Lower lobe of right lung (tissue), 2 donors: ENCODE measurements at regions not wholly inside any gene's neighbourhood (a gene's known extent, or its start where the extent isn't known, plus 50 kb on each side); places are given as distances from the start of the nearest gene placed in this dataset.

Experiments used
- ATAC-seq, 2 donors: fragments of 200-7000 bp; cut with Tn5 transposase; one replicate each; pipeline ENCODE4 v1.9.1; 2020 to 2022; ENCODE audit warnings: mild to moderate bottlenecking in 2 of 2, moderate library complexity in 2 of 2
- DNase-seq: peaks from one replicate; pipeline ENCODE4 v3.0.0-alpha.2; 2020
- H3K27ac ChIP-seq: fragments of 200-600 bp; one replicate; pipeline ENCODE4 v1.8.0; 2022
- H3K27me3 ChIP-seq: fragments of 200-600 bp; one replicate; pipeline ENCODE4 v1.8.0; 2022; ENCODE audit warnings: low read depth
- H3K36me3 ChIP-seq: fragments of 200-600 bp; one replicate; pipeline ENCODE4 v1.8.0; 2022; ENCODE audit warnings: mild to moderate bottlenecking
- H3K4me1 ChIP-seq: fragments of 200-600 bp; one replicate; pipeline ENCODE4 v1.8.0; 2022
- H3K4me3 ChIP-seq: fragments of 200-600 bp; one replicate; pipeline ENCODE4 v1.8.0; 2022; ENCODE audit warnings: mild to moderate bottlenecking
- H3K9me3 ChIP-seq: fragments of 200-600 bp; one replicate; pipeline ENCODE4 v1.8.0; 2022
- intact Hi-C: fragments of 100-400 bp; cut with DNase I; formaldehyde crosslinking; loops from one replicate; pipeline ENCODE4 v1.11.0; 2022
- TF ChIP-seq, protein P1 (sequence below): fragments of 200-600 bp; IDR thresholded peaks from one replicate; pipeline ENCODE4 v1.8.0; 2022; ENCODE audit warnings: antibody characterized with exemption, mild to moderate bottlenecking
- donor health status: DM: no; HTN: yes; CAD: no; lungs with severe emphysema.

- Histone ChIP-seq H3K9me3 (no peaks in the 10 kb centered on the region), H3K27ac (no peak overlapping the region), H3K4me1 (no peaks in the 10 kb centered on the region), H3K36me3 (no peaks in the 10 kb centered on the region), H3K4me3 (no peak overlapping the region), H3K27me3 (no peaks in the 10 kb centered on the region)
- DNase-seq (no peak), ATAC-seq (peak in 1 of 2 donors; percentile 15)
- intact Hi-C loops: no loop called here
- TF ChIP-seq, protein P1, sequence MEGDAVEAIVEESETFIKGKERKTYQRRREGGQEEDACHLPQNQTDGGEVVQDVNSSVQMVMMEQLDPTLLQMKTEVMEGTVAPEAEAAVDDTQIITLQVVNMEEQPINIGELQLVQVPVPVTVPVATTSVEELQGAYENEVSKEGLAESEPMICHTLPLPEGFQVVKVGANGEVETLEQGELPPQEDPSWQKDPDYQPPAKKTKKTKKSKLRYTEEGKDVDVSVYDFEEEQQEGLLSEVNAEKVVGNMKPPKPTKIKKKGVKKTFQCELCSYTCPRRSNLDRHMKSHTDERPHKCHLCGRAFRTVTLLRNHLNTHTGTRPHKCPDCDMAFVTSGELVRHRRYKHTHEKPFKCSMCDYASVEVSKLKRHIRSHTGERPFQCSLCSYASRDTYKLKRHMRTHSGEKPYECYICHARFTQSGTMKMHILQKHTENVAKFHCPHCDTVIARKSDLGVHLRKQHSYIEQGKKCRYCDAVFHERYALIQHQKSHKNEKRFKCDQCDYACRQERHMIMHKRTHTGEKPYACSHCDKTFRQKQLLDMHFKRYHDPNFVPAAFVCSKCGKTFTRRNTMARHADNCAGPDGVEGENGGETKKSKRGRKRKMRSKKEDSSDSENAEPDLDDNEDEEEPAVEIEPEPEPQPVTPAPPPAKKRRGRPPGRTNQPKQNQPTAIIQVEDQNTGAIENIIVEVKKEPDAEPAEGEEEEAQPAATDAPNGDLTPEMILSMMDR: no peak
Measured at GRCh38 chr6:48979085-48979484, 484.0 kb downstream of the MMUT start.

GRCh38 chr6:48978016-48978415 lies 485.0 kb downstream of the MMUT start:
- intact Hi-C loops: no loop called here
- Histone ChIP-seq H3K27ac (no peak overlapping the region), H3K36me3 (no peaks in the 10 kb centered on the region), H3K9me3 (no peaks in the 10 kb centered on the region), H3K4me3 (no peak overlapping the region), H3K27me3 (no peaks in the 10 kb centered on the region), H3K4me1 (no peaks in the 10 kb centered on the region)
- TF ChIP-seq, protein P1: no peak
- DNase-seq (no peak), ATAC-seq (no peak)

GRCh38 chr6:48977573-48977972 lies 485.5 kb downstream of the MMUT start:
- Histone ChIP-seq H3K9me3 (no peaks in the 10 kb centered on the region), H3K36me3 (no peaks in the 10 kb centered on the region), H3K4me3 (no peak overlapping the region), H3K27ac (no peak overlapping the region), H3K27me3 (no peaks in the 10 kb centered on the region), H3K4me1 (no peaks in the 10 kb centered on the region)
- ATAC-seq (no peak), DNase-seq (no peak)
- TF ChIP-seq, protein P1: no peak
- intact Hi-C loops: no loop called here

GRCh38 chr6:48973491-48973890 lies 489.6 kb downstream of the MMUT start:
- Histone ChIP-seq H3K27ac (no peak overlapping the region), H3K9me3 (no peaks in the 10 kb centered on the region), H3K27me3 (no peaks in the 10 kb centered on the region), H3K36me3 (no peaks in the 10 kb centered on the region), H3K4me1 (no peaks in the 10 kb centered on the region), H3K4me3 (no peak overlapping the region)
- no peak for DNase-seq
- no peak for ATAC-seq
- TF ChIP-seq, protein P1: no peak
- intact Hi-C loops: no loop called here

GRCh38 chr6:48961781-48962415 lies 501.2 kb downstream of the MMUT start:
- ATAC-seq (peak in 1 of 2 donors; percentile 43), DNase-seq (no peak)
- H3K27me3 ChIP-seq: no peaks in the 10 kb centered on the region
- no peaks in the 10 kb centered on the region for H3K4me1 ChIP-seq
- no peaks in the 10 kb centered on the region for H3K36me3 ChIP-seq
- intact Hi-C loops: no loop called here
- TF ChIP-seq, protein P1: no peak
- no peaks in the 10 kb centered on the region for H3K9me3 ChIP-seq
- no peak overlapping the region for H3K4me3 ChIP-seq
- H3K27ac ChIP-seq: no peak overlapping the region
